Prostate gland (tissue), 2 donors: ENCODE measurements at regions not wholly inside any gene's neighbourhood (a gene's known extent, or its start where the extent isn't known, plus 50 kb on each side); places are given as distances from the start of the nearest gene placed in this dataset.

Experiments
- DNase-seq: peaks from one replicate; pipeline ENCODE4 v3.0.0-alpha.2; 2019; ENCODE audit warnings: low spot score
- H3K27ac ChIP-seq, 2 donors: fragments of 200-600 bp; sonication (generic); 2 replicates each; pipeline ENCODE4 v1.5.1; 2017 to 2019
- H3K27me3 ChIP-seq: fragments of 200-600 bp; sonication (generic); replicated peaks from 2 replicates; pipeline ENCODE4 v1.5.1; 2019; ENCODE audit not compliant: insufficient read depth
- H3K36me3 ChIP-seq, 2 donors: fragments of 200-600 bp; sonication (generic); 1 replicate in 1 of 2; 2 replicates in 1 of 2; pipeline versions ENCODE4 v1.5.1 to v1.8.1; 2017 to 2019
- H3K4me1 ChIP-seq: fragments of 200-600 bp; sonication (generic); replicated peaks from 2 replicates; pipeline ENCODE4 v1.5.1; 2019
- H3K4me3 ChIP-seq, 2 donors: fragments of 200-600 bp; sonication (generic); 2 replicates each; pipeline ENCODE4 v1.5.1; 2017 to 2019
- H3K9me3 ChIP-seq: fragments of 200-600 bp; sonication (generic); 2 replicates; pipeline ENCODE4 v1.5.1; 2017
- CTCF ChIP-seq, 4 experiments: fragments of 200-600 bp in 2 of 4; fragments of 450-650 bp in 2 of 4; sonication (generic) in 2 of 4; IDR thresholded peaks; 1 replicate in 3 of 4; 2 replicates in 1 of 4; pipeline ENCODE4 v1.5.1; 2016 to 2019; ENCODE audit warnings: antibody characterized with exemption in 4 of 4, mild to moderate bottlenecking in 2 of 4, moderate library complexity in 2 of 4
- POLR2A ChIP-seq: fragments of 450-650 bp; IDR thresholded peaks from one replicate; pipeline ENCODE4 v1.6.1; 2016; ENCODE audit warnings: antibody characterized with exemption, mild to moderate bottlenecking
- POLR2AphosphoS5 ChIP-seq: sonication (generic); formaldehyde crosslinking; IDR thresholded peaks from one replicate; pipeline ENCODE4 v1.6.1; 2017; ENCODE audit warnings: antibody characterized with exemption
- WGBS: methylation state at CpG from one replicate; pipeline ENCODE4 v1.1.5; 2018; 5-methylcytosine and 5-hydroxymethylcytosine counted together
- intact Hi-C: fragments of 100-400 bp; cut with DNase I; formaldehyde crosslinking; loops from one replicate; pipeline ENCODE4 v1.14.2; 2022

- H3K4me1 ChIP-seq, result no peaks in the 10 kb centered on the region
- intact Hi-C loops, result no loop called here
- H3K4me3 ChIP-seq, result no peak overlapping the region
- H3K36me3 ChIP-seq, result no peaks in the 10 kb centered on the region
- H3K27me3 ChIP-seq, result no peaks in the 10 kb centered on the region
- H3K27ac ChIP-seq, result no peak overlapping the region
- no peaks in the 10 kb centered on the region for H3K9me3 ChIP-seq
- no peak for DNase-seq
- TF ChIP-seq CTCF (IDR thresholded peaks at IDR 0.05), result no peak
- TF ChIP-seq POLR2A, result no peak
- no peak for TF ChIP-seq POLR2AphosphoS5
- 98% methylated on average over 1 of the region's 1 CpG for WGBS
Measured at GRCh38 chr9:11646831-11647230, 1034.0 kb upstream of the PTPRD start.

- H3K9me3 ChIP-seq, result no peaks in the 10 kb centered on the region
- no peaks in the 10 kb centered on the region for H3K36me3 ChIP-seq
- DNase-seq, result no peak
- H3K4me1 ChIP-seq, result no peaks in the 10 kb centered on the region
- intact Hi-C loops, result no loop called here
- H3K4me3 ChIP-seq, result no peak overlapping the region
- no peak overlapping the region for H3K27ac ChIP-seq
- no peaks in the 10 kb centered on the region for H3K27me3 ChIP-seq
- TF ChIP-seq POLR2AphosphoS5, result no peak
- TF ChIP-seq CTCF (IDR thresholded peaks at IDR 0.05), result no peak
- no peak for TF ChIP-seq POLR2A
- 86% methylated on average over 3 of the region's 3 CpGs for WGBS
Measured at GRCh38 chr9:11653867-11654266, 1039.3 kb upstream of the TYRP1 start.

GRCh38 chr9:11663913-11664312, 1029.3 kb upstream of the TYRP1 start:
- intact Hi-C loops, result no loop called here
- no peak overlapping the region for H3K27ac ChIP-seq
- no peak overlapping the region for H3K4me3 ChIP-seq
- no peaks in the 10 kb centered on the region for H3K27me3 ChIP-seq
- no peaks in the 10 kb centered on the region for H3K36me3 ChIP-seq
- DNase-seq, result no peak
- H3K4me1 ChIP-seq, result no peaks in the 10 kb centered on the region
- H3K9me3 ChIP-seq, result no peaks in the 10 kb centered on the region
- WGBS, result 96% methylated on average over 1 of the region's 1 CpG
- TF ChIP-seq POLR2A (no peak), CTCF (IDR thresholded peaks at IDR 0.05) (no peak), POLR2AphosphoS5 (no peak)

- no peaks in the 10 kb centered on the region for H3K36me3 ChIP-seq
- no peaks in the 10 kb centered on the region for H3K9me3 ChIP-seq
- H3K27me3 ChIP-seq, result no peaks in the 10 kb centered on the region
- H3K27ac ChIP-seq, result no peak overlapping the region
- WGBS, result 87% methylated on average over 2 of the region's 2 CpGs
- TF ChIP-seq POLR2A (no peak), CTCF (IDR thresholded peaks at IDR 0.05) (no peak), POLR2AphosphoS5 (no peak)
- intact Hi-C loops, result no loop called here
- no peak for DNase-seq
- H3K4me3 ChIP-seq, result no peak overlapping the region
- H3K4me1 ChIP-seq, result no peaks in the 10 kb centered on the region
Measured at GRCh38 chr9:11676821-11677220, 1016.4 kb upstream of the TYRP1 start.

GRCh38 chr9:11686733-11687132, 1006.5 kb upstream of the TYRP1 start:
- H3K27me3 ChIP-seq, result no peaks in the 10 kb centered on the region
- TF ChIP-seq CTCF (IDR thresholded peaks at IDR 0.05) (no peak), POLR2AphosphoS5 (no peak), POLR2A (no peak)
- no peaks in the 10 kb centered on the region for H3K36me3 ChIP-seq
- H3K9me3 ChIP-seq, result no peaks in the 10 kb centered on the region
- no peak overlapping the region for H3K4me3 ChIP-seq
- H3K27ac ChIP-seq, result no peak overlapping the region
- no peaks in the 10 kb centered on the region for H3K4me1 ChIP-seq
- intact Hi-C loops, result no loop called here
- DNase-seq, result no peak
